LNCaP clone FGC (cell line): ENCODE measurements at regions not wholly inside any gene's neighbourhood (a gene's known extent, or its start where the extent isn't known, plus 50 kb on each side); places are given as distances from the start of the nearest gene placed in this dataset.

Source experiments
- DNase-seq: peaks from one replicate; pipeline ENCODE4 v3.0.0-alpha.2; 2011; ENCODE audit warnings: low read depth
- H3K4me3 ChIP-seq: 2 replicates; pipeline ENCODE4 v1.5.1; 2011; ENCODE audit warnings: mild to moderate bottlenecking, low read depth, low read length, control low read depth
- TF ChIP-seq, protein P1 (sequence below): IDR thresholded peaks from 2 replicates; pipeline ENCODE4 v1.5.1; 2012; ENCODE audit warnings: mild to moderate bottlenecking; ENCODE audit not compliant: control insufficient read depth, insufficient read depth; ENCODE audit errors: extremely low read depth

DNA sequence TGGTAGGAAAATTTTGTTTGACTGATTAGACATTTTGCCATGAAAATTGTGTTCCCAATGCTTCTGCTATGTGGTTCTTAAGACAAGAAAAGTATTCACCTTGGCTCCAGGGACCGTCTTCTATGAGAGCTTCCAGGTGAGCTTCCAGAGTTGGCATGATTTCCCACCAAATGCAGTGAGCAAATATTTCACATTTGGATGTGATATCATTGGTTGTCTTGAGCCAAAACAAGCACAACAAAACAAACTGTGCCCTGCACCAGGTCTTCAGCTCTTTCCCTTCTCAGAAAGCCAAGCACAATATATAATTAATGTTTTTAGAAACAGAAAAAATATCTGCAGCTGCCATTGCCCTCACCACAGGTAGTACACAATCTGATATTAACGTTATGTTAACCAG lies 1009.0 kb downstream of the PLA2G4A start:
- DNase-seq = peak; percentile 98
- H3K4me3 ChIP-seq = no peak overlapping the region
- TF ChIP-seq, protein P1, sequence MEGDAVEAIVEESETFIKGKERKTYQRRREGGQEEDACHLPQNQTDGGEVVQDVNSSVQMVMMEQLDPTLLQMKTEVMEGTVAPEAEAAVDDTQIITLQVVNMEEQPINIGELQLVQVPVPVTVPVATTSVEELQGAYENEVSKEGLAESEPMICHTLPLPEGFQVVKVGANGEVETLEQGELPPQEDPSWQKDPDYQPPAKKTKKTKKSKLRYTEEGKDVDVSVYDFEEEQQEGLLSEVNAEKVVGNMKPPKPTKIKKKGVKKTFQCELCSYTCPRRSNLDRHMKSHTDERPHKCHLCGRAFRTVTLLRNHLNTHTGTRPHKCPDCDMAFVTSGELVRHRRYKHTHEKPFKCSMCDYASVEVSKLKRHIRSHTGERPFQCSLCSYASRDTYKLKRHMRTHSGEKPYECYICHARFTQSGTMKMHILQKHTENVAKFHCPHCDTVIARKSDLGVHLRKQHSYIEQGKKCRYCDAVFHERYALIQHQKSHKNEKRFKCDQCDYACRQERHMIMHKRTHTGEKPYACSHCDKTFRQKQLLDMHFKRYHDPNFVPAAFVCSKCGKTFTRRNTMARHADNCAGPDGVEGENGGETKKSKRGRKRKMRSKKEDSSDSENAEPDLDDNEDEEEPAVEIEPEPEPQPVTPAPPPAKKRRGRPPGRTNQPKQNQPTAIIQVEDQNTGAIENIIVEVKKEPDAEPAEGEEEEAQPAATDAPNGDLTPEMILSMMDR = no peak

DNA sequence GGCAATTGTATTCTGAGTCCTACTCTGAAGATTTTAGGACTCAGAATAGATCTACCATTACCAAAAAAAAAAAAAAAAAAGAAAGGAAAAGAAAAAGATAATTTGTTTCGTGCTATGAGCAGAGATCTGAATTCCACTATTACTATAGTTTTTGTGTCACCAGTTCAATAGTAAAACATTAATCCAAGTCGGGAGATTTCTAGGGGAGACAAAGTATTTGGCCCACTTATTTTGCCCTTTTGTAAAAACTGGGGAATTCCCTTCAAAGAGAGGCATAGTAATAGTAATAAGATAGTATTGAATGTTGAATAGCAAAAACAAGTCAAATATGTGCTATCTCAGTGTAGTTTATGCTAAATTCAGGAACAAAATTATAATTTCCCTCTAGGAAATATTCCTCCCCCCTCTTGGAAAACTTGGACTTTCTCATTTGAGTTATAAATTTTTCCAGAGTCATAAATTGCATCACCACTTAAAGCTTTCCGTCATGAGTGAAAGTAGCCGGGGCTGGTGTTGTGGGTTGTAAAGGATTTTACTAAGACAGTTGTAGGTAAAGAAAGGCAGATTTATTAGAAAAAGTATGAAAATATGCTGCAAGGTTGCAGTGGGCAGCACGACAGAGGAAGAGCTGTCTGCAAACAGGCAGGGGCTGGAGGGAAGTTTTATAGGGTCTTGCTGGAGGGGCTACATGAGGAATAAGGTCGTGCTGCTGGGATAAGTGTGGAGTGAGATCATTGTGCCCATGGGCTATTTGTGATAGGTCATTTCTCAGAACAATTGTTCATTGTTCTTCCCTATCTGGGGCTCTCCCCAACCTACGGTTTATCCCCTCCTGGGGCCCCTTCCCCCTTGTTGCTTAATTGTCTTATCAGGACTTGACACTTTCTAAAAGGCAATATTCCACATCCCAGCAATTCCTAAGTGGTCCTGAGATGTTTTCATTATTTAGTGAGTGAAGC lies 1009.9 kb downstream of the PLA2G4A start:
- no peak overlapping the region for H3K4me3 ChIP-seq
- no peak for DNase-seq
- TF ChIP-seq, protein P1 = no peak

DNA sequence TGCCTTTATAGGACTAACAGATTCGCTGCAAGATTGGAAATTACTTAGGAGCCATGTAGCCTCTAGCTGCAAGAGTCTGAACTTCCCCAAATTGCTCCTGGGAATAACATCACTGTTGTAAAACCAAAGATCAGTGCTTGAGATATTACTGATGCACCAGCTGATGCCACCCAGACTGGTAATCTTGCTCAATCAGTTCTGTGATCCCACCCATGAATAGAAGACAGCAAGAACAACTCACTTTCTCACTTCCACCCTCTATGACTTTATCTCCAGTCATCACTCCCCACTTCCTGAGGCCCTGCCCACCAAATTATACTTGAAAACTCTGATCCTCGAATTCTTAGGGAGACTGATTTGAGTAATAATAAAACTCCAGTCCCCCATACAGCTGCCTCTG lies 1011.1 kb downstream of the PLA2G4A start:
- TF ChIP-seq, protein P1 = no peak
- no peak overlapping the region for H3K4me3 ChIP-seq
- no peak for DNase-seq

DNA sequence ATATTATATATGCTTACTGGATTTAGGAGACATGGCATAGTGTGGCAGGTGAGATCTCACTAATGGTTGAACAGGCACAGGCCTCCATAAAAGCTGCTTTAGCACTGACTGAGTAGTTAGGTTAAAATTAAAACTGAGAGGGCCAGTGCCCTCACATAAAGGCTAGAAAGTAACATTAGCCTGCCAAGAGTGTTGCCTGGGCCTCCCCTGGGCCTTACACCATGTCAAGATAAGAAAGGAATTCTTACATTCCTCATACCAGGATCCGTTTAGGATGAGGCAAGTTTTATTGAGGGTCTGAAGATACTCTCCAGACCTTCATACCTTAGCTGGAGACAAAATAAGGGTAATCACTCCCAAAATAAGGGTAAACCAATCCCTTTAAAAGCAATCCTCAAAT lies 1011.8 kb downstream of the PLA2G4A start:
- TF ChIP-seq, protein P1 = no peak
- no peak overlapping the region for H3K4me3 ChIP-seq
- no peak for DNase-seq

DNA sequence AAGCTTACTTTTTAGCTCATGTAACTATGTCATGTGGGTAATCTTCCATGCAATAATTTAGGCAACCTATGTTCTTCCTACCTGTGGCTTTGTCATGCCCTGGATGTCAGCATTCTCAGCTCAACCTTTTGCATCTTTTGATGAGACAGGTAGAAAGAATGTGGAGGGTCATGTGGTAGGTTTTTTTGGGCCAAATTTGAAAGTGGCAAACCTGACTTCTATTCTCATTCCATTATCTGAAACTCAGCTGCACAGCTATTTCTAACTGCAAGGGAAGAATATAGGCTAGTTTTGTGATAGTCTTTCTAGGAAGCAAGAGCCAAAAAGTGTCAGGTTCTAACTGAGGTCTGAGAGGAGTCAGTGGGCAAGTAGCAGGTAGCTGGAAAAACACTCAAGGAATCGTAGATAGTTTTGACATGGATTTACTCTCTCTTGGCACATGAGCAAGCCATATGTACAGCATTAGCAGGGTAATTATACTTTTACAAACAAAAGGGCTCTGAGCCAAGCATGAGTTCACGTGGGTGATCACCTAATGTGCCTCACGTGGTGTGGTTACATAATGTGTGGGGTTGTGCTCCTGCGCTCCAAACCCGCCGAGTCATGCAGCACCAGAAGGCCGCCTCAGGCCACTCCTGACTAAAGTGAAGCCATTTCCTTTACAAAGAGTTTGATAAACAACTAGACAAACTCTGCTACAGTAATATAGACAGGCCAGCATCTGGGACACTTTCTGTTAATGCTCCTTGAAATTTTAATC lies 1013.8 kb downstream of the PLA2G4A start:
- no peak overlapping the region for H3K4me3 ChIP-seq
- TF ChIP-seq, protein P1 = no peak
- no peak for DNase-seq

DNA sequence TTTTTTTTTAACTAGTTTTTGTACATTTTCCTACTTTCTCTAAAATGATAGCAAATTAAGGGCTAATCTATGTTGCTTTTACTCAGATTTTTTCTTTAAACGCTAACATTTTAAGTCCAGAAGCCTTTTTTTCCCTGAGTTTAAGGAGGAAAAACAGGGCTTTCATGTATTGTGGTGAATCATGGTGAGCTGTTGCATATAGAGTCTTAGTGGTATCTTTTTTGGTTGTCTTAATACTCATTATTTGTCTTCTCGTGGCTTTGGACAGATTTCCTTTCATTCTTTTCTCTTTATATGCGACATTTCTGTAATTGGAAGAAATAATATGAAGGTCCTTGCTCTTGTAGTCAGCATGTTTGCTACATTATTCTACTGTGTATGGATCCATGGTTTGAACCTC lies 1015.6 kb downstream of the PLA2G4A start:
- no peak for DNase-seq
- H3K4me3 ChIP-seq = no peak overlapping the region
- TF ChIP-seq, protein P1 = no peak
